ENCODE measurements at regions not wholly inside any gene's neighbourhood (a gene's known extent, or its start where the extent isn't known, plus 50 kb on each side); places are given as distances from the start of the nearest gene placed in this dataset.

DNA sequence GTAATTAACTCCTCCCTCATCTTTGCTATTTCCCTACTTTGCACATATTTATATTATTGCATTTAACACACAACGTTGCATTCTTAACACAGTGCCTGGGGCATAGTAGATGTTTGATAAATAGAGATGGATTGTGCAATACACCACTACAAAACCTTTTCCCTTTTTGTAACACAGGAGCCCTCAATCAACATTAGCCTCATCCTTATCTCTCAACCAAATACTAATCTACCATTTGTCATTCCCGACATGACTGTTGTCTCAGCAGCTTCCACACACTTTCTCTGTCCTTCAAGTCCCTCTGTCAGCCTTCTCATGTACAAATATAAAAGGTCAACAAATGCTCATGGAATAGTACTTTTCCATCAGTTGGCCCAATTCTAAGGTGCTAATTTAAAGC is 78.9 kb upstream of the KCNK2 start:
- Histone ChIP-seq H3K27ac (no peak overlapping the region), H3K9me3 (no peaks in the 10 kb centered on the region), H3K4me3 (no peak overlapping the region), H3K36me3 (no peaks in the 10 kb centered on the region), H3K4me1 (peaks cover 0 to 10% of the 10 kb centered on the region in 2 donors), H3K27me3 (no peaks in the 10 kb centered on the region)
- TF ChIP-seq POLR2A (IDR thresholded peaks at IDR 0.05): no peak
- TF ChIP-seq POLR2AphosphoS5 (IDR thresholded peaks at IDR 0.05): no peak
- TF ChIP-seq, protein P1, sequence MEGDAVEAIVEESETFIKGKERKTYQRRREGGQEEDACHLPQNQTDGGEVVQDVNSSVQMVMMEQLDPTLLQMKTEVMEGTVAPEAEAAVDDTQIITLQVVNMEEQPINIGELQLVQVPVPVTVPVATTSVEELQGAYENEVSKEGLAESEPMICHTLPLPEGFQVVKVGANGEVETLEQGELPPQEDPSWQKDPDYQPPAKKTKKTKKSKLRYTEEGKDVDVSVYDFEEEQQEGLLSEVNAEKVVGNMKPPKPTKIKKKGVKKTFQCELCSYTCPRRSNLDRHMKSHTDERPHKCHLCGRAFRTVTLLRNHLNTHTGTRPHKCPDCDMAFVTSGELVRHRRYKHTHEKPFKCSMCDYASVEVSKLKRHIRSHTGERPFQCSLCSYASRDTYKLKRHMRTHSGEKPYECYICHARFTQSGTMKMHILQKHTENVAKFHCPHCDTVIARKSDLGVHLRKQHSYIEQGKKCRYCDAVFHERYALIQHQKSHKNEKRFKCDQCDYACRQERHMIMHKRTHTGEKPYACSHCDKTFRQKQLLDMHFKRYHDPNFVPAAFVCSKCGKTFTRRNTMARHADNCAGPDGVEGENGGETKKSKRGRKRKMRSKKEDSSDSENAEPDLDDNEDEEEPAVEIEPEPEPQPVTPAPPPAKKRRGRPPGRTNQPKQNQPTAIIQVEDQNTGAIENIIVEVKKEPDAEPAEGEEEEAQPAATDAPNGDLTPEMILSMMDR (IDR thresholded peaks at IDR 0.05): no peak
- intact Hi-C loops (cut with DNase I; ENCODE audit: low total_unique reads): no loop called here
- DNase-seq (ENCODE audit: low spot score in 2 of 2): no peak

DNA sequence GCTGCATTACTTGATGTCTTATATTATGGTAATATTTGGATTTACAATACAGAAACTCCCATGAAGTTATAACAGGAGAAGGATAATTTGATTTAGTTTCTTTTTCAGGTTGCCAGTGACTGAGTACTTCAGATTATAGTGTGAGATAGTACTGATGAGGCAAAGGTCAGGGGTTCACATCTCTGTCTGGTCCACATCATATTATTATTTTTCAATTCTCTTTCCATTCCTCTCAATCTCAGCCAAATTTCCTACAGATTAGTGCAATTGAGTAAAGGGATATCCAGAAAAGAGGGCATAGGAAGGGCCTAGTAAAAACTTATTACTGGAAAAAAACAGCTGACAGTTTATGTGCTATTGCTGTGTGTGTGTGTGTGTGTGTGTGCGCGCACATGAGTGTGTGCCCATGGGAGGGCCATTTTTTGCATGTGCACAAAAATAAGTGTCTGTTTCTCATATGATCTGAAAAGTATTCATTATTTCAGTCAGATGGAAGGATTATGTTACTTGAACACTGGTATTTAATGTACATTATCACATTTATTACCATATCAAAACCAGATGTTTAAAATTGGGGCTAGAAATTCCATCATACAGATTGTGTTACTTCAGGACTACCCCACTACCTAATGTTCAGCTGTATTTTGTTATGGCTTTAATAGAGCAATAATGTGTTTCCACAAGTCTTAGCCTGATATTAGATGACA is 78.3 kb upstream of the KCNK2 start:
- Histone ChIP-seq H3K9me3 (no peaks in the 10 kb centered on the region), H3K27me3 (no peaks in the 10 kb centered on the region), H3K27ac (no peak overlapping the region), H3K4me1 (peaks cover 0 to 10% of the 10 kb centered on the region in 2 donors), H3K36me3 (no peaks in the 10 kb centered on the region), H3K4me3 (no peak overlapping the region)
- intact Hi-C loops (cut with DNase I; ENCODE audit: low total_unique reads): no loop called here
- no peak for DNase-seq (ENCODE audit: low spot score in 2 of 2)
- TF ChIP-seq, protein P1 (IDR thresholded peaks at IDR 0.05): no peak
- no peak for TF ChIP-seq POLR2A (IDR thresholded peaks at IDR 0.05)

DNA sequence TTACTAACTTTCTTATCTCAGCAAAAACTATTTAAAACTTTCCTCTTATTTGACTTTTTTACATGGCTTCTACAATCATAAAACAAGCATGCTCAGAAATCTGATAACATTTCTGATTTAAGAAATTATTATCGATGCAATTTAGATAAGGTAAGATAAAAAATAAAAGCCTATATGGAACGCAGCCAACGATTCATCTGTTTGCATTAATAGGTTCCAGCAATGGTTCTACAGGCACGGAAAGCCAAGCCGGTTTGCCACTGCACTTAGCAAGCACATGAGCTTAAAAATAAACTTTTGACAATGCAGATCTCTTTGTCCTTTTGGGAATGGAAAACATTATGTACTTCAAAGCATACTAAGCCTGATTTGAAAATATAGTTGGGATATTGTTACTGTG is 77.5 kb upstream of the KCNK2 start:
- no peaks in the 10 kb centered on the region for H3K9me3 ChIP-seq
- TF ChIP-seq POLR2AphosphoS5 (IDR thresholded peaks at IDR 0.05): no peak
- no peak for TF ChIP-seq POLR2A (IDR thresholded peaks at IDR 0.05)
- no peaks in the 10 kb centered on the region for H3K27me3 ChIP-seq
- peaks cover 0 to 10% of the 10 kb centered on the region in 2 donors for H3K4me1 ChIP-seq
- H3K4me3 ChIP-seq: peak overlapping the region; percentile 2 to 28 (median 20)
- intact Hi-C loops (cut with DNase I; ENCODE audit: low total_unique reads): no loop called here
- peak overlapping the region in 1 of 2 donors; percentile 38 for H3K27ac ChIP-seq
- H3K36me3 ChIP-seq: no peaks in the 10 kb centered on the region
- DNase-seq (ENCODE audit: low spot score in 2 of 2): no peak

DNA sequence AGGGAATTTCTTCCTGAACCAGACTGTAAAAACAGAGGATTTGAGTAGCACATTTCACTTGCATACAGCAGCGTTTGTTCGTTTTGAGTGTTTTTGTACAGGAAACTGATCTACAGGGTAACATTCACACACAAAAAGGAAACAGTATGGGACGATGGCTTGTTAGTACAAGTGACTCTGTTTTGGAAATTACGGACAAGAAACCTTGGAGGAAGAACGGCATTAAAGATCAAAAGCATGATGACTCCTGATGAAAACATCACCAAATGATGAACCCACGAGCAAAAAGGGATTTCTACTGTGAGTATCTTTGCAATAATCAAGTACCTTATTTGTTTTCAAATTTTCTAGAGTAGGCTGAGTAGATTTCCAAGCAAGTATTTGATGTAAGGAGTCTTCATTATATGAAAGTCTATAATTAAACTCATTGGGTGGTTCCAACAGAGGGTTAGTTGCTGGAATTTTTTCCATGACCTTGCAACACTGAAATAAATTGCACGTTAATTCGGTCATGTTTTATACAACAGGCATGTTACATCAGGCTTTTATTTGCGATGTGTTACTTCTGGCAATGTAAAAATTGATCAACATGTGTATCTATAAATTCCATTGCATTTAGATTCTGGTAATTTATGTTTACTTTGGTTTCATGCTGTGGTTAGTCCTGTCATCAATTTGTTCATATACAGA is 76.7 kb upstream of the KCNK2 start:
- peaks cover 0 to 10% of the 10 kb centered on the region in 2 donors for H3K4me1 ChIP-seq
- TF ChIP-seq, protein P1 (IDR thresholded peaks at IDR 0.05): no peak
- TF ChIP-seq POLR2A (IDR thresholded peaks at IDR 0.05) (no peak), POLR2AphosphoS5 (IDR thresholded peaks at IDR 0.05) (no peak)
- H3K36me3 ChIP-seq: no peaks in the 10 kb centered on the region
- peak overlapping the region in 1 of 2 donors; percentile 19 for H3K27ac ChIP-seq
- no peak for DNase-seq (ENCODE audit: low spot score in 2 of 2)
- intact Hi-C loops (cut with DNase I; ENCODE audit: low total_unique reads): no loop called here
- no peaks in the 10 kb centered on the region for H3K27me3 ChIP-seq
- H3K4me3 ChIP-seq: peak overlapping the region; percentile 2 to 28 (median 20)
- H3K9me3 ChIP-seq: no peaks in the 10 kb centered on the region

DNA sequence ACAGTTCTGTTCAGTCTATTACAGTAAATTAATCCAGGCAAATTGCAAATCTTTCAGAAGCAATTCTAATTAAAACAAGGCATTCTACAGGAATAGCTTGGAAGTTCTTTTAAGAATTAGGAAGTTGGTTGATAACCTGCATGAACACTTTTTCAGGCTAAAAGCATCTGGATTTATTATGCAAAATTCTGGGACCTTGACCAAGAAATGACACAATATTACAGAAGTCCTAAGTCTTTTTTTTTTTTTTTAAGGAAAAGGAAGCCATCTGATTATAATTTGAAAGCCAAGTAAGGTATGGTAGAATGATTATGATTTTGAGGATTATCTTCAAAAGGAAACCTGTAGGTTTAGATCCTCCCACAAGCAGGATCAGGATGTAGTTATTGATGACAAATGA is 74.7 kb upstream of the KCNK2 start:
- H3K27me3 ChIP-seq: no peaks in the 10 kb centered on the region
- no peaks in the 10 kb centered on the region for H3K36me3 ChIP-seq
- no peak overlapping the region for H3K4me3 ChIP-seq
- TF ChIP-seq POLR2A (IDR thresholded peaks at IDR 0.05): no peak
- TF ChIP-seq POLR2AphosphoS5 (IDR thresholded peaks at IDR 0.05): no peak
- TF ChIP-seq, protein P1 (IDR thresholded peaks at IDR 0.05): no peak
- no peaks in the 10 kb centered on the region for H3K9me3 ChIP-seq
- intact Hi-C loops (cut with DNase I; ENCODE audit: low total_unique reads): no loop called here
- no peak overlapping the region for H3K27ac ChIP-seq
- no peak for DNase-seq (ENCODE audit: low spot score in 2 of 2)
- H3K4me1 ChIP-seq: peaks cover 0 to 8% of the 10 kb centered on the region in 2 donors

Data from breast epithelium (tissue), 4 donors.